Tibial artery (tissue), 4 donors: ENCODE measurements at regions not wholly inside any gene's neighbourhood (a gene's known extent, or its start where the extent isn't known, plus 50 kb on each side); places are given as distances from the start of the nearest gene placed in this dataset.

Experiments used
- DNase-seq, 2 donors: peaks; one replicate each; pipeline ENCODE4 v3.0.0-alpha.2; 2019
- H3K27ac ChIP-seq, 2 donors: fragments of 200-600 bp; sonication (generic) in 1 of 2; 1 replicate in 1 of 2; 2 replicates in 1 of 2; pipeline ENCODE4 v1.5.1; 2018 to 2019; ENCODE audit warnings: mild to moderate bottlenecking in 1 of 2
- H3K27me3 ChIP-seq, 2 donors: fragments of 200-600 bp; sonication (generic) in 1 of 2; one replicate each; pipeline versions ENCODE4 v1.5.1 to v1.6.0; 2016 to 2019
- H3K36me3 ChIP-seq, 3 donors: fragments of 200-600 bp; sonication (generic) in 2 of 3; one replicate each; pipeline ENCODE4 v1.5.1; 2016 to 2019; ENCODE audit warnings: mild to moderate bottlenecking in 2 of 3
- H3K4me1 ChIP-seq, 4 donors: fragments of 200-600 bp; sonication (generic) in 2 of 4; 1 replicate in 3 of 4; 2 replicates in 1 of 4; pipeline ENCODE4 v1.5.1; 2016 to 2019
- H3K4me3 ChIP-seq, 2 donors: fragments of 200-600 bp; sonication (generic) in 1 of 2; 1 replicate in 1 of 2; 2 replicates in 1 of 2; pipeline ENCODE4 v1.5.1; 2018 to 2019; ENCODE audit warnings: mild to moderate bottlenecking in 2 of 2
- H3K9me3 ChIP-seq, 3 donors: fragments of 200-600 bp; sonication (generic) in 1 of 3; one replicate each; pipeline ENCODE4 v1.5.1; 2016 to 2019
- CTCF ChIP-seq, 2 experiments: fragments of 200-600 bp in 1 of 2; fragments of 450-650 bp in 1 of 2; IDR thresholded peaks; one replicate each; pipeline ENCODE4 v1.5.1; 2017 to 2019; ENCODE audit warnings: antibody characterized with exemption in 2 of 2, mild to moderate bottlenecking in 1 of 2, moderate library complexity in 1 of 2
- intact Hi-C: fragments of 100-400 bp; cut with DNase I; formaldehyde crosslinking; loops from one replicate; pipeline ENCODE4 v1.15.0; 2023; ENCODE audit warnings: low total_unique reads

DNA sequence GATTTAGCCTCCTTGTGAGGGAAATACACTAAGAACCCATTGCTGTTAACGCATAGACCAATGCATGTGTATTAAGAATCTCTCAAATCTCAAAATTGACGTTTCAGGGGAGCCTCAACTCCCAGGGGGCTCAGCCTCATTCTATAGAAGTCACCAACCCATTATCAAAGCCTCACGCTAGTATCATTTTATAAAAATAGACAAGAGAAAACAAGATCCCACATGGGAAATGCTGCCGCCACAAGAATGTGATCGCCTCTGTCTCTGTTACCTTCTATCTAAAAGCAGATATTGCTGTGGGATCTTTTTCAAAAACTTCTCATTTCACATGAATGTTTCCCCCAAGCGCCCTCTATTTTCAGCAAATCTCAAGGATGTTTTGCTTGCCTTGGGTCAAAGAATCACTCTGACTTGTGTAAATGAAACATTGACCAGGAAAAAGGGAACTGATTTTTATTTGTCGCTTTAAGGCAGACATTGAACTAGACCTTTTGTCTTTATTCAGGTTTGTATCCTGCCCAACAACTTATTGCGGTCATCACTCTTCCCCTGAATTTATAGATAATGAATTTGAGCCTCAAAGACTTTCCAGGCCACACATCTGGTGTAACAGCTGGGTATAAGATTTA lies 679.0 kb upstream of the ID2 start:
- intact Hi-C loops = loop anchor here (5.0 kb wide), 2 partner anchors 51 to 684 kb away; no protein-coding TSS in a partner anchor
- TF ChIP-seq CTCF (IDR thresholded peaks at IDR 0.05) = no peak

GRCh38 chr2:8003462-8004075 lies 678.3 kb upstream of the ID2 start:
- H3K9me3 ChIP-seq = no peaks in the 10 kb centered on the region
- H3K27ac ChIP-seq = peak overlapping the region; percentile 68 to 79
- intact Hi-C loops = loop anchor here (5.0 kb wide), 2 partner anchors 51 to 684 kb away; no protein-coding TSS in a partner anchor
- peak overlapping the region; percentile 14 to 33 for H3K4me3 ChIP-seq
- H3K27me3 ChIP-seq = no peaks in the 10 kb centered on the region
- DNase-seq = peak; percentile 83 to 90
- no peaks in the 10 kb centered on the region for H3K36me3 ChIP-seq
- H3K4me1 ChIP-seq = peaks cover 0 to 19% (median 15%) of the 10 kb centered on the region in 4 donors
- no peak for TF ChIP-seq CTCF (IDR thresholded peaks at IDR 0.05)

More for the DNA sequence above, 679.0 kb upstream of the ID2 start:
- no peak overlapping the region for H3K4me3 ChIP-seq
- peaks cover 0 to 19% (median 15%) of the 10 kb centered on the region in 4 donors for H3K4me1 ChIP-seq
- DNase-seq = no peak
- no peaks in the 10 kb centered on the region for H3K36me3 ChIP-seq
- no peaks in the 10 kb centered on the region for H3K27me3 ChIP-seq
- H3K27ac ChIP-seq = peak overlapping the region; percentile 68 to 79
- no peaks in the 10 kb centered on the region for H3K9me3 ChIP-seq

DNA sequence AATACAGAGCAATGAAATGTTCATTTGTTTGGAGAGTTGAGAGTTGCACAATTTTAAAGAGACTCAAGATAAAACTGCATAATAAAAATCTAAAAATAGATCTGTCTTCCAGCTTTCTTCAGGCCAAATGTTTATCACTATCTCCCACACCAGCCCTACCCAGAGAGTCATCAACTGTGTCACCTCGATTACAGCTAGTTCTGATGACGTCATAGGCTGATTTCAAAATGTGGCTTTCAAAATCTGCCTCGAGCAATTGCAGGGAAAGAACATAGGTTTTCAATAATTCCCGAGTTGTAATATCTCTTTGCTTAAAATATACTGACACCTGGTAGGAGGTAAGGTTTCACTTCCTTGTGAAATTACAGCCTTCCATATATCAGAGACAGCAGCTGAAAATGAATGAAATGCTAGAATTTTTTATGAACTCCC lies 677.6 kb upstream of the ID2 start:
- H3K36me3 ChIP-seq = no peaks in the 10 kb centered on the region
- no peaks in the 10 kb centered on the region for H3K9me3 ChIP-seq
- TF ChIP-seq CTCF (IDR thresholded peaks at IDR 0.05) = no peak
- intact Hi-C loops = loop anchor here (5.0 kb wide), 2 partner anchors 52 to 683 kb away; no protein-coding TSS in a partner anchor
- peaks cover 0 to 19% (median 15%) of the 10 kb centered on the region in 4 donors for H3K4me1 ChIP-seq
- H3K4me3 ChIP-seq = peak overlapping the region; percentile 14 to 33
- peak overlapping the region; percentile 68 to 79 for H3K27ac ChIP-seq
- peak in 1 of 2 donors; percentile 69 for DNase-seq
- no peaks in the 10 kb centered on the region for H3K27me3 ChIP-seq

DNA sequence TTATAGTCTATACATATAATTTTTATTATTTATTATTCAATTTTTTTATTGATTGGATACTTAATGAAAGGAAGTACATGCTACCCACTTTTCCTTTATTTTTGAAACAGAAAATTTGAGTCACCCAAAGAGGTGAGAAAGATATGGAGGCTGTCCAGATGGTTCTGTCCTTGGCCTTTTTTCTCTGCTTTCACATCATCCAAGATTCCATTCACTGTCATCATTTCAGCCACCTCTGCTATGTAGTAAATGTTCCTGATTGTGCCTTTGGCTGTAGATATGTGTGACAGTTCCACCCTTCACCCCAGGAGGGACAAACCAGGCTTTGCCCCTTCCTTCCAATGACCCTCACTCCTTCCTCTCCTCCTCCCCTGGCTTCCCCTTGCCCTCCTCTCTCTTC lies 675.7 kb upstream of the ID2 start:
- intact Hi-C loops = no loop called here
- Histone ChIP-seq H3K4me1 (peaks cover 0 to 19% (median 15%) of the 10 kb centered on the region in 4 donors), H3K36me3 (no peaks in the 10 kb centered on the region), H3K9me3 (no peaks in the 10 kb centered on the region), H3K27ac (no peak overlapping the region), H3K4me3 (no peak overlapping the region), H3K27me3 (no peaks in the 10 kb centered on the region)
- no peak for DNase-seq
- TF ChIP-seq CTCF (IDR thresholded peaks at IDR 0.05) = no peak

- H3K27ac ChIP-seq = no peak overlapping the region
- no peaks in the 10 kb centered on the region for H3K9me3 ChIP-seq
- H3K4me3 ChIP-seq = no peak overlapping the region
- peaks cover 0 to 19% (median 15%) of the 10 kb centered on the region in 4 donors for H3K4me1 ChIP-seq
- intact Hi-C loops = no loop called here
- no peak for DNase-seq
- no peaks in the 10 kb centered on the region for H3K27me3 ChIP-seq
- no peak for TF ChIP-seq CTCF (IDR thresholded peaks at IDR 0.05)
- no peaks in the 10 kb centered on the region for H3K36me3 ChIP-seq
Observed at GRCh38 chr2:8006626-8007025, 675.2 kb upstream of the ID2 start.
